ENCODE measurements at regions not wholly inside any gene's neighbourhood (a gene's known extent, or its start where the extent isn't known, plus 50 kb on each side); places are given as distances from the start of the nearest gene placed in this dataset.
"Not testable (repeated sequence)": the region's sequence is repeated elsewhere in the genome, so short reads cannot be mapped to it uniquely, and the experiment has no call there.

- DNase-seq: no peak
Observed at GRCh38 chr3:10707400-10708215, 108.4 kb upstream of the SLC6A11 start.

GRCh38 chr3:10708216-10708893, 107.7 kb upstream of the SLC6A11 start:
- DNase-seq: no peak

- DNase-seq: no peak
Observed at GRCh38 chr3:10709110-10709781, 106.8 kb upstream of the SLC6A11 start.

- DNase-seq: no peak
Observed at GRCh38 chr3:10712121-10712520, 103.9 kb upstream of the SLC6A11 start.

DNA sequence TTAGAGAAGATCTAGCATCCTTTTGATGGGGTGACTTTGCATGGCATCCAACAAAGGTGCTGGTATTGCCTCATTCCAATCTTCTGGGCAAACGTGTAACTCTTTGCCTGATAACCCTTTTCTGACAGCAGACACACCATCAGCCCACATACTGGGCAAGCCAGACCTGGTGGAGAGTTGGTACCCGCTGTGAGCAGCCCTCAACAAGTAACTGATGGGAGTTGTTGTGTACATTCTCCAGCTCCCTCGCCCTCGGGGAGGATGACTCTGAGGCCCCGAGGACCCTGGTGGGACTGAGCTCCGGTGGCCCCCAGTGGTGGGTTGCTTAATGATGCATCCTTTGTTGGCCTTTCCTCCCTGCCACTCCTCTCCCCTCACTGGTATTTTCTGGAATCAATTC, 102.4 kb upstream of the SLC6A11 start:
- DNase-seq: no peak

DNA sequence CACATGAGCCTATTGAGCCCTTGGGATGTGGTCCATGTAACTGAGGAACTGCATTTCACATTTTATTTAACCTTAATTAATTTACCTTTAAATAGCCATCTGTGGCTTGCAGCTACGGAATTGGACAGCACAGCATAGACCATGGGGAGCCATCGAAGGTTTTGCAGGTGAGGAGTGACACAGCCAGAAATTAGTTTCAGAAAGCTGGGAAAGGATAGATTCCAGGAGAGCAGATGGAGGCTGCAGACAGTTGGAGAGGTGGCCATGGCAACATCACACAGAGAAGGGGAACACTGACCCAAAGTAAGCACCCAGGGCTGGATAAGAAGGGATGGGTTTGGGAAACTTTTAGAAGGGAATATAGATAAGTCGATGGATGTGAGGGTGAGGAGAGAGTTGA, 100.1 kb upstream of the SLC6A11 start:
- DNase-seq: no peak

DNA sequence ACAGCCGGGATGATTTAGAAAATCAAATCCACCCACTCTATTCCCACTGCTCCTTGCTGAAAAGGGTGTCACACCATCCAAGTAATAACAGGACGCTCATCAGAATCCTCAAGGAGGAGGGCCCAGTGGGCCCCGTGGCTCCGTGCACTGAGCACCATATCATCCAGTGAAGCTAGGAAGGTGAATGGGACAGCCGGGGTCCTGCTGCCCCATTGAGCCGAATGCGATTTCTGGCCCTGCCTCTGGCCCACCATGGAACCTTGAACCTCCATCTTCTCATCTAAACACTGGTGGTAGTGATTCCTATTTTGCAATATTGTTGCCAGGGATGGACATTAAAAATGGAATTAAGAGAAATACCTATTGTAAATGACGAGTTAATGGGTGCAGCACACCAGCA, 99.1 kb upstream of the SLC6A11 start:
- no peak for DNase-seq

DNA sequence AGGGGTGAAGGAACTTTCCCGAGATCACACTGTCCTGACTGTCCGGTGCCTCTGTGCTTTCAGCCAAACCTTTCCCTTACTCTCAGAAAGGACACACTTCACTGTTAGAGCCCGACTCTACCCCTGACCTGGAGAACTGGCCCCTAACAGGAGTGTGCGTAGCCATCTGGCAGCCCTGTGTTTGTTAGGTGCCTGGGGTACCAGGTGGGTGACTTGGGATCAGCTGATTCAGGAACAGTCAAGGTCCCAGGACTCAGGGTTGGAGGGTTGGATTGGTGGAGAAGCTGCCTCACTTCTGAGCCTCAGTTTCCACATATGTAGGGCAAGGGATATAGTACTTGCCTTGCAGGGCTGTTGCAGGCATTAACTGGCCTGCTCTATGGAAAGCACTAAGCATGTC, 98.3 kb upstream of the SLC6A11 start:
- no peak for DNase-seq

DNA sequence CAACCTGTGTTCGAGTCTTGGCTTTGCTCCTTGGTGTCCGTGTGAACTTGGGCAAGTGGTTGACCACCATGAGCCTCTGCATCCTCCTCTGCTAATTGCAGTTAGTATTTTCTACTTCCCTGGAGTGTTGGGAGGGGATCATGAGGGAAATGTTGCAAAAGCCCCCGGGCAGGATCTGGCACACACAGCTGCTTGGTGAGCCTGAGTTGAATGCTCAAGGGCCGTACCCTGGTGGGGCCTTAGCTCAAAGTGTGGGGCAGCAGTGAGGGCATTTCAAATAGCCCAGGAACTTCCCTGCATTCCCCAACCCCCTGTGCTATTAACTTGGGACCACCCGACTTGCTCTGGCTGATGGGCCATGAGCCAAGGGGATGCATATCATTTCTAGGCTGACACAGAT, 94.9 kb upstream of the SLC6A11 start:
- no peak for DNase-seq

GRCh38 chr3:10722911-10723310, 93.1 kb upstream of the SLC6A11 start:
- DNase-seq: no peak

GRCh38 chr3:10723991-10724390, 92.0 kb upstream of the SLC6A11 start:
- DNase-seq: no peak

- DNase-seq: no peak
Observed at GRCh38 chr3:10725067-10725466, 91.0 kb upstream of the SLC6A11 start.

- no peak for DNase-seq
Observed at GRCh38 chr3:10725846-10726245, 90.2 kb upstream of the SLC6A11 start.

DNA sequence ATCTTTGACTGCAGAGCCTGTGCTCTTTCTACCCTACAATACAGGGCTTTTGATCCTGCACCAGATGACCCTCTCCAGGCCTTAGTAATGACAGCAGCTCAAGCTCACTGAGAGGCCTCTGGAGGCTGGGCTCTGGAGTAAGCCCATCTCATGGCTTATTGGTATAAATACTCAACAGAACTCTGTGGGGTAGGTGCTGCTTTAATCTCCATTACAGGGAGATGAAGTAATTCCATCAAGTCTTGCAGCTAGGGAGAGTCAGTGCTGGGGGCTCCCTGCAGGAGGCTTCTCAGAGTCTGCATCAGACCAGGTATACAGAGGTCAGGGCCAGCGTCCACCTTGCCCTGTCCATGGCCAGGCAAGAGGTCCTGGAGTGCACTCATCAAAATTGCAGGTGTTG, 89.2 kb upstream of the SLC6A11 start:
- DNase-seq: no peak

DNA sequence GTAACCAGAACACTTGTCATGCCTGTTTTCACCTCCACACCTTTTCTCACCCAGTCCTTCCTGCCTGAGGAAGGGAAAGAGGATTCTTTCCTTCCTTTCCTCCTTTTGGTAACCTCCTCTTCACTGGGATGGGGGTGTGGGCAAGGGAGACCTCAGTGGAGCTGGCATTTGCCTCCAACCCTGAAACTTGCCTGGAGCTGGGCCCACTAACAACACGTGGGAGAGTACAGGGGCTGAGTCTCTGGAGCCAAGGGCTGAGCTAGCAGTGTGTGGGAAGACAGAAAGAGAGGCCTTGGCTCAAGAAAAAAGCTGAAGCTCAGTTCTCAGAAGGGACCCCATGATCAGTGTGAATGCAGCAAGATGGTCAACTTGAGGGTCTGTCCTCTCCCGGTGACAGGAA, 86.6 kb upstream of the SLC6A11 start:
- DNase-seq: no peak

DNA sequence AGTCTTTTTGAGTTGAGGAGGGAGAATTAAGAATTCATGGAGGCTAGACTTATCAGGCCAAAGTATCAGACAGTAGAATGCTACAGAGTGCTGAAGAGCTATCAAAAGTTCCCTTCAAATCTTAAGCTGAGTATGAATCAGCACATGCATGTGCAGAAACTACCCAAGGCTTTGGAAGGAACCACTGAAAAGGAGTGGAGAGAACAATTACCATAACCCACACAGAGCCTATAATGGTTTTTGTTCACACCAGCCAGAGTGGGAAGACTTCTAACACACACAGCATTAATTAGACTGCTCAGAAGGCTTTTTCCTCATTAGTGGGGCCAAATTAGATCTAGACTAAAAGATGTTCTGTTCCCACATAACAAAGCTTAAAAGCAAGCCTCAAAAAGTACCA, 83.7 kb upstream of the SLC6A11 start:
- DNase-seq: no peak

GRCh38 chr3:10733297-10733696, 82.7 kb upstream of the SLC6A11 start:
- DNase-seq: no peak

DNA sequence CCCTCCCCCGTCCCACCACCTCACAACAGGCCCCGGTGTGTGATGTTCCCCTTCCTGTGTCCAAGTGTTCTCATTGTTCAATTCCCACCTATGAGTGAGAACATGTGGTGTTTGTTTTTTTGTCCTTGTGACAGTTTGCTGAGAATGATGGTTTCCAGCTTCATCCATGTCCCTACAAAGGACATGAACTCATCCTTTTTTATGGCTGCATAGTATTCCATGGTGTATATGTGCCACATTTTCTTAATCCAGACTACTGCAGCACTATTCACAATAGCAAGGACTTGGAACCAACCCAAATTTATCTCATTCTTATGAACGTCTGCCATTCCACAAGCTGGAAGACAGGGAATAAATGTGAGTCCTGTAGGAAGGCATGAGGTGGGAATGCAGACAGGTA, 79.6 kb upstream of the SLC6A11 start:
- not testable (repeated sequence) for DNase-seq

GRCh38 chr3:10737785-10738184, 78.2 kb upstream of the SLC6A11 start:
- no peak for DNase-seq

- DNase-seq: peak; percentile 51
Observed at GRCh38 chr3:10738688-10739372, 77.2 kb upstream of the SLC6A11 start.

DNA sequence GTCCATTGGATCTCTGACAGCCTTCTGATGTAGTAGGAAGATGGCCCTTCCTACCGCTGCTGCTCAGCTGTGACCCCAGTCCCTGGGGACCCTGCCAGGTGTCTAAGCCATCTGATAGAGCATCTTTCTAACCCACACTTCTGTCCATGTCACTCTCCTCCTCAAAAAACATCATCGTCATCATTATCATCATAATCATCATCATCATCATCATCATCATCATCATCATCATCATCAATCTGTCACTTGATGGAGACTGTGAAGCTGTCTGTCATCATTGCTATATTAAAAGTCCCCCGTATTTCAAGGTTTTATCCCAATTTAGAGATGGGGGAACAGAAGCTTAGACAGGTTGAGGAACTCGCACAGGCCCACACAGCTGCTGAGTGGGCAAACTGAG, 75.1 kb upstream of the SLC6A11 start:
- no peak for DNase-seq

DNA sequence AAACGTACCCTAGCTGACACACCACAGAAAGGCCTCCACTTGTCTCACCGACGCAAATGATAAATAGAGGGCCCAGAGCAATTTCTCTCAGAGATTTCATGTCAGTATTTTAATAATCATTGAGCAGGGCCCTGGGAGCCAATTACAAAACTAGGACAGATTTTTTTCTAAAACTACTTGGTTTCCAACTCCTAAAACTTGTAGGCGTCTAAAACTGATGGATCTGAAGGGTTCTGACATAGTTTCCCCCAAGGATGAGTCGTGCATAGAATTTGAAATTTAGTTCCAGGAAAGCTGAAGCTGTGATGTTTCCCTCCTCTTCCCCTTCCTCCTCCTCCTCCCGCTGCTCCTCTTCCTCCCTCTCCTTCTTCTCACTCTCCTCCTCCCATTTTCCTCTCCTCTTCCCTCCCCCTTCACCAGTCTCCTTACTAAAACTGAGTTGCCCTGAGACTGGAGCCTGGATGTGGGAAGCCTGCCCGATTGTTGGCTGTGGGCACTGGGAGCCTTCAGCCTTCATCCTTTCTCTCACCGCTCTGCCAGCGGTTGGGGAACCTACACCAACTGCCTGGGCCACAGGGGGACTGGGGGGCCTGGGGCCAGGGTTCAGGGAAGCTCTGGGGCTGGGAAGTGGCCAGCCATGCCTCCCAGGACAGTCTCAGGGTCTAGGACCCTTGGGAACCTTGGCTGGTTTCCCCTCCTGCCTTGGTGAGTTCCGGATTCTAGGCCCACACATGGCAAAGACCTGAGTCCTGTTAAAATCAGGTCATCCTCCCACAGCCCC, 73.9 kb upstream of the SLC6A11 start:
- DNase-seq: no peak
